ENCODE measurements at regions not wholly inside any gene's neighbourhood (a gene's known extent, or its start where the extent isn't known, plus 50 kb on each side); places are given as distances from the start of the nearest gene placed in this dataset.

GRCh38 chr22:47318041-47318737 is 555.7 kb downstream of the TBC1D22A start:
- no peak overlapping the region for H3K4me3 ChIP-seq (ENCODE audit: low read depth, low read length)
- DNase-seq (ENCODE audit: low read depth): no peak
- no peak for TF ChIP-seq CTCF (IDR thresholded peaks at IDR 0.05; ENCODE audit: control insufficient read depth, extremely low read depth, insufficient read depth)

GRCh38 chr22:47315862-47316419 is 553.5 kb downstream of the TBC1D22A start:
- DNase-seq (ENCODE audit: low read depth): no peak
- no peak for TF ChIP-seq CTCF (IDR thresholded peaks at IDR 0.05; ENCODE audit: control insufficient read depth, extremely low read depth, insufficient read depth)
- H3K4me3 ChIP-seq (ENCODE audit: low read depth, low read length): no peak overlapping the region

GRCh38 chr22:47310601-47311000 is 548.2 kb downstream of the TBC1D22A start:
- no peak for TF ChIP-seq CTCF (IDR thresholded peaks at IDR 0.05; ENCODE audit: control insufficient read depth, extremely low read depth, insufficient read depth)
- no peak for DNase-seq (ENCODE audit: low read depth)
- H3K4me3 ChIP-seq (ENCODE audit: low read depth, low read length): no peak overlapping the region

GRCh38 chr22:47309946-47310345 is 547.5 kb downstream of the TBC1D22A start:
- H3K4me3 ChIP-seq (ENCODE audit: low read depth, low read length): no peak overlapping the region
- no peak for TF ChIP-seq CTCF (IDR thresholded peaks at IDR 0.05; ENCODE audit: control insufficient read depth, extremely low read depth, insufficient read depth)
- DNase-seq (ENCODE audit: low read depth): no peak

- peak; percentile 39 for DNase-seq (ENCODE audit: low read depth)
- H3K4me3 ChIP-seq (ENCODE audit: low read depth, low read length): no peak overlapping the region
- TF ChIP-seq CTCF (IDR thresholded peaks at IDR 0.05; ENCODE audit: control insufficient read depth, extremely low read depth, insufficient read depth): no peak
Measured at GRCh38 chr22:47309476-47309875, 547.0 kb downstream of the TBC1D22A start.

- no peak overlapping the region for H3K4me3 ChIP-seq (ENCODE audit: low read depth, low read length)
- DNase-seq (ENCODE audit: low read depth): no peak
- TF ChIP-seq CTCF (IDR thresholded peaks at IDR 0.05; ENCODE audit: control insufficient read depth, extremely low read depth, insufficient read depth): no peak
Measured at GRCh38 chr22:47308886-47309285, 546.4 kb downstream of the TBC1D22A start.

- TF ChIP-seq CTCF (IDR thresholded peaks at IDR 0.05; ENCODE audit: control insufficient read depth, extremely low read depth, insufficient read depth): no peak
Measured at GRCh38 chr22:47307822-47308221, 545.4 kb downstream of the TBC1D22A start.

More at GRCh38 chr22:47307822-47308221, 545.4 kb downstream of the TBC1D22A start:
- H3K4me3 ChIP-seq (ENCODE audit: low read depth, low read length): no peak overlapping the region
- no peak for DNase-seq (ENCODE audit: low read depth)
